ENCODE measurements at regions not wholly inside any gene's neighbourhood (a gene's known extent, or its start where the extent isn't known, plus 50 kb on each side); places are given as distances from the start of the nearest gene placed in this dataset.

DNA sequence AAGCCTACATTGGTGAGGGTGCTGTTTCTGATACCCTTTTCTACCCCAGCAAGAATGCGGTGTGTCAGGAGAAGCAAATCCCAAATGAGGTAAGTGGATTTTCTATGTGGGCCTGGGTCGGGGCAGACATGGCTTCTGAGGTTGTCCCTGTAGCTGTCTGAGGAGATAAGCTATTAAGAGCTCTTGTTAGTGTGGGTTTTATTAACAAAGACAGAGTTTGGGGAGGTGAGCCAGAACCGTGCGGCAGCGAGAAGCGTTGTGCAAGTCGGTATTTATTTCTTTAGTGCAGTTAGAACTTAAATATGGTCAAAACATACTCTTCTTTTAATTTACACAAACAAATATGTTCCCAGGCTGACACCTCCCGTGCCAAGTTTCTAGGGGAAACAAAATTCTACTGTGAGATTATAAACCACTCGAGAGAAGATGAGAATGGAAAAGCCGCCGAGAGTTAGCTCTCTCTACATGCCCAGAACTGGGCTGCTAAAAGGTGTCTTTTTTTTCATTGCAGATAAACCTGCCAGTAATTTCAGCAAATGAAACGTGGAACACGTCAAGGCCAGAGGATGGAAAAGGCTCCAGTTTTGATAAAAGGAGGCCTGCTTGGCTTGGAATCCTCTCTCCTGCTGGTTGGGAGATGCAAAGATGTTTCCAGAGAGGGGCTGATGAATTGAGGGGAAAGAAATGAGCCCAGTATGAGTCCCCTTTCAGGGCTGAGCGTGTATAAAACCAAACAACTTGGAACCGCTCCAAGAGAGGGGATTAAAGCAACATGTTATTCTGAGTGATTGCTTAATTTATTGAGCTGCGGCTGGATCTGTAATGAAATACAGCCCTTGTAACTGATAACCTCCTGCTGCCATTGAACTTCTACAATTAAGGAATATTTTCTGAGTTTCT, 254.6 kb downstream of the MRTFB start:
- Mint-ChIP-seq H3K36me3 (ENCODE audit: low read depth) (no peaks in the 10 kb centered on the region), H3K9me3 (no peaks in the 10 kb centered on the region), H3K4me3 (no peak overlapping the region), H3K27me3 (peaks cover 6% of the 10 kb centered on the region), H3K27ac (no peak overlapping the region), H3K4me1 (no peaks in the 10 kb centered on the region)
- intact Hi-C loops (cut with micrococcal nuclease) = no loop called here
- CTCF ChIA-PET = no interaction called here
- TF ChIP-seq, protein P1, sequence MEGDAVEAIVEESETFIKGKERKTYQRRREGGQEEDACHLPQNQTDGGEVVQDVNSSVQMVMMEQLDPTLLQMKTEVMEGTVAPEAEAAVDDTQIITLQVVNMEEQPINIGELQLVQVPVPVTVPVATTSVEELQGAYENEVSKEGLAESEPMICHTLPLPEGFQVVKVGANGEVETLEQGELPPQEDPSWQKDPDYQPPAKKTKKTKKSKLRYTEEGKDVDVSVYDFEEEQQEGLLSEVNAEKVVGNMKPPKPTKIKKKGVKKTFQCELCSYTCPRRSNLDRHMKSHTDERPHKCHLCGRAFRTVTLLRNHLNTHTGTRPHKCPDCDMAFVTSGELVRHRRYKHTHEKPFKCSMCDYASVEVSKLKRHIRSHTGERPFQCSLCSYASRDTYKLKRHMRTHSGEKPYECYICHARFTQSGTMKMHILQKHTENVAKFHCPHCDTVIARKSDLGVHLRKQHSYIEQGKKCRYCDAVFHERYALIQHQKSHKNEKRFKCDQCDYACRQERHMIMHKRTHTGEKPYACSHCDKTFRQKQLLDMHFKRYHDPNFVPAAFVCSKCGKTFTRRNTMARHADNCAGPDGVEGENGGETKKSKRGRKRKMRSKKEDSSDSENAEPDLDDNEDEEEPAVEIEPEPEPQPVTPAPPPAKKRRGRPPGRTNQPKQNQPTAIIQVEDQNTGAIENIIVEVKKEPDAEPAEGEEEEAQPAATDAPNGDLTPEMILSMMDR (IDR thresholded peaks at IDR 0.05) = no peak
- no peak for ATAC-seq (ENCODE audit: low read depth)
- POLR2A ChIA-PET = no interaction called here
- no peak for DNase-seq

DNA sequence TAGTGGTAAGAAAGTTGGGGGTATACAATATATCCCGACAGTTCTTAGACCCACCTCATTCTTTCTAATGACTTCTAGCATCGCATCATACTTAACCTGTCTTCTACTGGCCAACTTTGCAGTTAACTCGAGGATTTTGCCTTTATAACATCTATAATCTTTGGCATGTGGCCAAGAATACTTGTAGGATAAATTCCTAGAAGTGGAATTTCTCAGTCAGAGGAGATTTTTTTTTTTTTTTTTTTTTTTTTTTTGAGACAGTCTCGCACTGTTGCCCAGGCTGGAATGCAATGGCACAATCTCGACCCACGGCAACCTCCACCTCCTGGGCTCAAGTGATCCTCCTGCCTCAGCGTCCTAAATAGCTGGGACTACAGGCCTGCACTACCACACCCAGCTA, 253.5 kb downstream of the MRTFB start:
- Mint-ChIP-seq H3K27me3 (peaks cover 6% of the 10 kb centered on the region), H3K4me1 (no peaks in the 10 kb centered on the region), H3K9me3 (no peaks in the 10 kb centered on the region), H3K4me3 (no peak overlapping the region), H3K36me3 (ENCODE audit: low read depth) (no peaks in the 10 kb centered on the region), H3K27ac (no peak overlapping the region)
- ATAC-seq (ENCODE audit: low read depth) (no peak), DNase-seq (no peak)
- TF ChIP-seq, protein P1 (IDR thresholded peaks at IDR 0.05) = no peak
- ChIA-PET CTCF (no interaction called here), POLR2A (no interaction called here)
- intact Hi-C loops (cut with micrococcal nuclease) = no loop called here

DNA sequence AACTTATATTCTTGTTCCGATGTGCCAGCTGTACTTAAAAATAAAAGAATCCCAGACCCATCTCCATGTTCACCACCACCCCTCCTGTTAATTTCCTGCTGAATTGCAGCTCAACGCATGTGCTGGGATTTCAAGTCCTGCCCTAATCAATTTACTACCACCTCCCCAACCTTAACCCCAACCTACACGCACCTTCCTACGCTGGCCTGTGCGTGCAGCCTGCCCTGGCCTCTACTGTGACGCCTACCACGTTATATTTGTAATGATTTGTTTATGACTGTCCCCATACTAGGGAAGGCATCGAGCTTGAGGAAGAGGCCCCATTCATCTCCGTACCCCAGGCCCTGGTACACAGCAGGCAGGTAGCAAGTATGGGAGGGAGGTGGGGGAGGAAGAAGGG, 251.1 kb downstream of the MRTFB start:
- ChIA-PET POLR2A (interaction anchor here (0.5 kb wide), 1 partner anchor 26 kb away, joined by 5 read pairs; no protein-coding TSS in a partner anchor), CTCF (no interaction called here)
- intact Hi-C loops (cut with micrococcal nuclease) = no loop called here
- Mint-ChIP-seq H3K27me3 (peaks cover 6% of the 10 kb centered on the region), H3K27ac (no peak overlapping the region), H3K9me3 (no peaks in the 10 kb centered on the region), H3K4me3 (no peak overlapping the region), H3K36me3 (ENCODE audit: low read depth) (no peaks in the 10 kb centered on the region), H3K4me1 (no peaks in the 10 kb centered on the region)
- DNase-seq (no peak), ATAC-seq (ENCODE audit: low read depth) (no peak)
- TF ChIP-seq, protein P1 (IDR thresholded peaks at IDR 0.05) = no peak

- no peaks in the 10 kb centered on the region for H3K4me1 Mint-ChIP-seq
- peaks cover 6% of the 10 kb centered on the region for H3K27me3 Mint-ChIP-seq
- ChIA-PET POLR2A (interaction anchor here (0.5 kb wide), 1 partner anchor 26 kb away, joined by 5 read pairs; no protein-coding TSS in a partner anchor), CTCF (no interaction called here)
- no peak overlapping the region for H3K27ac Mint-ChIP-seq
- DNase-seq (no peak), ATAC-seq (ENCODE audit: low read depth) (no peak)
- TF ChIP-seq, protein P1 (IDR thresholded peaks at IDR 0.05) = no peak
- intact Hi-C loops (cut with micrococcal nuclease) = no loop called here
- no peak overlapping the region for H3K4me3 Mint-ChIP-seq
- no peaks in the 10 kb centered on the region for H3K9me3 Mint-ChIP-seq
- H3K36me3 Mint-ChIP-seq (ENCODE audit: low read depth) = no peaks in the 10 kb centered on the region
These were observed 250.4 kb downstream of the MRTFB start for GRCh38 chr16:14321542-14321941.

GRCh38 chr16:14320406-14320805, 249.3 kb downstream of the MRTFB start:
- no peak overlapping the region for H3K4me3 Mint-ChIP-seq
- no peak for DNase-seq
- H3K36me3 Mint-ChIP-seq (ENCODE audit: low read depth) = no peaks in the 10 kb centered on the region
- H3K4me1 Mint-ChIP-seq = no peaks in the 10 kb centered on the region
- POLR2A ChIA-PET = no interaction called here
- ATAC-seq (ENCODE audit: low read depth) = no peak
- no peak overlapping the region for H3K27ac Mint-ChIP-seq
- CTCF ChIA-PET = no interaction called here
- intact Hi-C loops (cut with micrococcal nuclease) = no loop called here
- TF ChIP-seq, protein P1 (IDR thresholded peaks at IDR 0.05) = no peak
- no peaks in the 10 kb centered on the region for H3K27me3 Mint-ChIP-seq
- H3K9me3 Mint-ChIP-seq = no peaks in the 10 kb centered on the region
